ENCODE measurements at regions not wholly inside any gene's neighbourhood (a gene's known extent, or its start where the extent isn't known, plus 50 kb on each side); places are given as distances from the start of the nearest gene placed in this dataset.

- DNase-seq (ENCODE audit: low spot score), result no peak
- in situ Hi-C loops (cut with HindIII; ENCODE audit: low sequenced_read_pairs), result no loop called here
Observed at GRCh38 chr18:10228326-10228725, 226.1 kb upstream of the APCDD1 start.

DNA sequence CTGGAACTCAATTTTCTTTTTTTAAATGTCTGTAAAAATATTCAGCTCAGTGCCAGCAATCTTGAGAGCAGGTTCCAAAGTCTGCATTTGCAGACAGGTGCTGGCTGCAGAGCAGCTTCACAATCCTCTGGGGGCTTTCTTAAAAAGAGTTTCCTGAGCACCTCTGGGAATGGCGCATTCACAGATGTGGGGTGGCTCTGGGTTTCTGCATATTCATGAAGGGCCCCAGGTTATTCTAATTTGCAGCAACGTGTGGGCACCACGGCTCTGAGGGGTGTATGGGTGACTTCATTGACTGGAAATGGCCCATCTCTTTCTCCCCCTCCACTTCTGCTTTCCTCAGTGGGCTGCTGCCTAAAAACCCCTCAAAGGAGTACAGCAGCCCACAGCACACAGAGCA lies 225.0 kb upstream of the APCDD1 start:
- no peak for DNase-seq (ENCODE audit: low spot score)
- in situ Hi-C loops (cut with HindIII; ENCODE audit: low sequenced_read_pairs), result no loop called here

DNA sequence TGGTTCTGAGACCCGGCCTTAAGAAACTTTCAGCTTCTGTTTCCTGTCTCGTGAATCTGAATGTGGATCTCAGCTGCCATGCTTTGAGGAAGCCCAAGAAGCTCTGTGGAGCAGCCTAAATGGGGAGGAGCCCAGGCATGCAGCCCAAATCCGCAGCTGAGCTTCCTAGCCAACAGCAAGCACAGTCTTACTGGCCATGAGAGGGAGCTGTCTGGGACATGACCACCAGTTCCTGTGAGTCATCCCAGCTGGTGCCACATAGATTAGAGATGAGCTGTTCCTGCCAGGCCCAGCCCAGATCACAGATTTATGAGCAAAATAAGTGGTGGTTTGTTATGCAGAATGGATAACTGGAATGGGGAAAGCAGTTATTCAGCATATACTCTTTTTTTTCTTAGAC lies 224.4 kb upstream of the APCDD1 start:
- DNase-seq (ENCODE audit: low spot score), result no peak
- in situ Hi-C loops (cut with HindIII; ENCODE audit: low sequenced_read_pairs), result no loop called here

GRCh38 chr18:10231220-10231619 lies 223.2 kb upstream of the APCDD1 start:
- no peak for DNase-seq (ENCODE audit: low spot score)
- in situ Hi-C loops (cut with HindIII; ENCODE audit: low sequenced_read_pairs), result no loop called here

- no peak for DNase-seq (ENCODE audit: low spot score)
- in situ Hi-C loops (cut with HindIII; ENCODE audit: low sequenced_read_pairs), result no loop called here
Observed at GRCh38 chr18:10232062-10232461, 222.4 kb upstream of the APCDD1 start.

DNA sequence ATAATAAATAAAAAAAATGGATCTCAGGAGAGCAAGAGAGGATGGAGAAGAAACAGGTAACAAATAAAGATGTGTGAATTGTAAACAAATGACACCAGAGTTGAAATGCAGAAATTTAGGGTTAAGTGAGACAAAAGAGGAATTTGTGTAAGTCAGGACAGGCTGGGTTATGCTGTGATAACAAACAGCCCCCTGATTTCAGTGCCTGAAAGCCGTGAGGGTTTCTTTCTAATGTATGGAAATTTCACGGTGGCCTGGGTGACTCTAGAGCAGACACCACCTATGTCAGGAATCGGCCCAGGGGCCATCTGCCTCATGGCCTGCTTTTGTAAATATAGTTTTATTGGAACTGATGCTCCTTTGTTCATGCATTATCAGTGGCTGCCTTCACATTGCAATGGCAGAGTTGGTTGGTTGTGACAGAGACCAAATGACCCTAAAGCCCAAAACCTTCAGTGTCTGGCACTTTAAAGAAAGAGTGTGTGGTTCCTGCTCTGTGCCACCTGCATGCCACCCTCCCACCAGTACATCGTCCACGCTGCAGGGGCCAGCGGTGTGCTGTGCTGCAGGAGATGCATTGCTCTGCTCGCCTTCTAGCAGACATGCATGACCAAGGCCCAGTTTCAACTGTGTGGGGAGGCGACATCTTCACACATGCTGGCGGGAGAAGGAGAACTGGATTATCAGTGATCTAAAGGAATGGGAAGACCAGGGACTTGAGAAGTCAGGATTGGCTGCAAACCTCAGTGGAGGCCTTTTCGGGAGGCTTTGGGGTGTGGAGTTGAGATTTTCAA lies 221.2 kb upstream of the APCDD1 start:
- in situ Hi-C loops (cut with HindIII; ENCODE audit: low sequenced_read_pairs), result no loop called here
- no peak for DNase-seq (ENCODE audit: low spot score)

GRCh38 chr18:10234281-10234680 lies 220.2 kb upstream of the APCDD1 start:
- in situ Hi-C loops (cut with HindIII; ENCODE audit: low sequenced_read_pairs), result no loop called here
- DNase-seq (ENCODE audit: low spot score), result no peak

- in situ Hi-C loops (cut with HindIII; ENCODE audit: low sequenced_read_pairs), result no loop called here
- DNase-seq (ENCODE audit: low spot score), result no peak
Observed at GRCh38 chr18:10234912-10235660, 219.3 kb upstream of the APCDD1 start.

GRCh38 chr18:10235661-10235952 lies 218.8 kb upstream of the APCDD1 start:
- in situ Hi-C loops (cut with HindIII; ENCODE audit: low sequenced_read_pairs), result no loop called here
- DNase-seq (ENCODE audit: low spot score), result no peak

DNA sequence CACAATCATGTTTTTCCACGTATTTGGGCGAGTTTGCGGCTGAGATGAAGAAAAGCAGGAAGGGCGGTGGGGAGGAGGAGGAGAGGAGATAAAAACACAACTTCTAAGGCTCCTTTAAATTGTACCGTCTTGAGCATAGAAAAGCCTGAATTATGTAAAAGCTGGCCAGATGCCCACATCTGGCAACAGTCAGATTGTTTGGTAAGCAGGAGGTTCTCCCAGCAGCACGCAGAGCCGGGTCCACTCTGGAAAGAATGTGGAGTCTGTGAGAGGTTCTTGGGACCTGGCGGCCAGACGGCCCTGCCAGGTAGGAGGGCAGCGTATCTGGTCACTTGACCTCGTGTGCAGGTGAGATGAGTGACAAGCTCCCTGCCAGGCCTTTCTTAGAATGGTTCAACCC lies 215.3 kb upstream of the APCDD1 start:
- in situ Hi-C loops (cut with HindIII; ENCODE audit: low sequenced_read_pairs), result no loop called here
- no peak for DNase-seq (ENCODE audit: low spot score)

DNA sequence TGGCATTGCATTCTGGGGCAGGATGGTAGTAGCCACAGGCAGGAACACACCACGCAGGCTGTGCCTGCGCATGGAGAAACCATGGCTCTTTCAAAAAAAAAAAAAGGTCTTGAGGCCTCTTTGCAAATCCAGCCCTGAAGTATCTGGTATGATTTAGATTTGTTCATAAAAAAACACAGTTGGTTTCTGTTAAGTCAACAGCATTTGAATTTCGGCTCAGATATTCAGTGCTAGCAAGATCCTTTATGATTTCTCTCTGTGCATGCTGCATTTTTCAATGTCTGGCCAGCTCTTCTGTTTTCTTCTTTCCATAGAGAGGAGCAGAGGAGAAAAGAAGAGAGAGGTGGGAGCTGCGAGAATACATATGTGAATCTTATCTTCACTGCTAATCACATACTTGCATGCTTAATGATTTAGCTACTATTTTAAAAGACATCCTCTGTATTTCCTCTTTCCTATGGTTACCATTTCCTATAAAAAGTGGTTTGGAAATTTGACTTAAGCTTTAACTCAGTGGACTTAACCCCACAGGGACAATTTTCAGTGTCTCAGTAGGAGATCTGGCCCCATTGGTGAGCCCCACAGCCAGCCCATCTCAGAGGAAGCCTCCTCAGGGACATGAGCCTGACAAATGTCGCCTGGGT lies 214.3 kb upstream of the APCDD1 start:
- in situ Hi-C loops (cut with HindIII; ENCODE audit: low sequenced_read_pairs), result no loop called here

DNA sequence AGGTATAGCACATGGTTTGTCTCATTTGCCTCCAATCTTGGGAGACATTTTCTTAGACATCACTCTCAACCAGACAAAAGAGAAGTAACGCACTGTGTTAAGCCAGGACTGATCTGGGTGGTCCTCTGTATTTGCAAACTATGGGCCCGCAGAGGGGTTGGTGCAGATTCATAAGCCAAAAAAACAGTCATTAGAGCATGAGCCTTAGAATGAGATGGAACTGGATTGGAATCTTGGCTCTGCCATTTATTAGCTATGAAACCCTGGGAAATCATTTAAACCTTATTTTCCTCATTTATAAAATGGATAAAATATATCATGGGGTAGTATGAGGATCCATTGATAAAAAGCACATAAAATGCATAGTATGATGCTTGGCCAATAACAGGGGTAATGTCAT lies 213.5 kb upstream of the APCDD1 start:
- DNase-seq (ENCODE audit: low spot score), result no peak
- in situ Hi-C loops (cut with HindIII; ENCODE audit: low sequenced_read_pairs), result no loop called here

More for the DNA sequence above, 214.3 kb upstream of the APCDD1 start:
- DNase-seq (ENCODE audit: low spot score), result no peak

DNA sequence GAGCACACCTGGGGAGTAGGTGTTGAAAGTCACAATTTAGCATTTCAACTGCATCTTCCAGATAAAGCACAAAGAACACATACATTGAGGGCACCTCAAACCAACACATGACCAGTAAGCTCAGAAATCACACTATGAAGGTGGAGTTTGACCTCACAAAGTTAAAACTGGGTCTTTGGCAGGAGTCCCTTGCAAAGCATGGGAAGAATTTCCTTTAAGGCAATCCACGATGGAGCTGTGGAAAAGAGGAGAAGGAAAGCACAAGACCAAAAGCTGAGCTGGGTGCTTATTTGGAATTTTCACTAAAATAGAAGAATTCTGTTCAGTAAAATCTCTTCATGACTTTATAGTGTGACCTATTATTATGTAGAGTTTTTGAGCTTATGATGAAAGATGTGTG lies 212.9 kb upstream of the APCDD1 start:
- in situ Hi-C loops (cut with HindIII; ENCODE audit: low sequenced_read_pairs), result no loop called here
- DNase-seq (ENCODE audit: low spot score), result no peak

GRCh38 chr18:10242936-10243680 lies 211.3 kb upstream of the APCDD1 start:
- no peak for DNase-seq (ENCODE audit: low spot score)
- in situ Hi-C loops (cut with HindIII; ENCODE audit: low sequenced_read_pairs), result no loop called here

DNA sequence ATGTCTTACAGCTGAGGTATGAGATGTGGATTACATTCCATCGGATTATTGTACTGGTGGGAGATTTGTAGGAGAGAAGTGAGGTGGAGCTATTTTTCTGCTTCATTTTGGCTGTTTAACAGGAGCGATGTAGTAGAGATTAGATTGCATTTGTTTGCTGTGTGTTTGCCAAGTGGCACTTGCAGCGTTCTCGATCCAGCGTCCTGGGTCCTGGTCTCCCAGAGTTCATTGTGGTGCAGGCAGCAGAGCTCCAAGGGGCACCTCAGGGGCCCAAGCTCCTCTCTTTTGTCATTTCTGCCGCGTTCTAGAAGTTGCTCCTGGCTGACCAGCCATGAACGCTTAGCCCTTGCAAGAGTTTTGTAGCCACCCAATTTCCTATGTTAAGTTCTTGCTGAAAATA lies 210.1 kb upstream of the APCDD1 start:
- in situ Hi-C loops (cut with HindIII; ENCODE audit: low sequenced_read_pairs), result no loop called here
- DNase-seq (ENCODE audit: low spot score), result no peak

GRCh38 chr18:10245031-10245845 lies 209.2 kb upstream of the APCDD1 start:
- DNase-seq (ENCODE audit: low spot score), result no peak

DNA sequence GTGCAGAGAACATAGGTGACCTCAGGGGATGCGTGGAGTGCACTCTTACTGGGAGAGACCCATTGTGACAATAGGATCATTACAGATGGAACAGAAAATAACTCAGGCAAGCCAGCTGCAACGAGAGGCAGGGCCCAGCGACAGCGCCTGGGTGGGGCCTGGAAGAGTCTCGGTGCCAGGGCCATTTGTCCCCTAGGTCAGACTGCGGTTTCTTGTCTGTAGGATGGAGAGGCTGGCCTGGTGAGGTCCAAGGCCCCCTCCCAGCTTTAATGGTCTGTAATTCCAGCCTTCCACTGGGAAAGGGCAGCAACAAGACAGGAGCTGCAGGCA lies 208.6 kb upstream of the APCDD1 start:
- in situ Hi-C loops (cut with HindIII; ENCODE audit: low sequenced_read_pairs), result no loop called here
- DNase-seq (ENCODE audit: low spot score), result no peak

More at GRCh38 chr18:10245031-10245845, 209.2 kb upstream of the APCDD1 start:
- in situ Hi-C loops (cut with HindIII; ENCODE audit: low sequenced_read_pairs), result no loop called here

DNA sequence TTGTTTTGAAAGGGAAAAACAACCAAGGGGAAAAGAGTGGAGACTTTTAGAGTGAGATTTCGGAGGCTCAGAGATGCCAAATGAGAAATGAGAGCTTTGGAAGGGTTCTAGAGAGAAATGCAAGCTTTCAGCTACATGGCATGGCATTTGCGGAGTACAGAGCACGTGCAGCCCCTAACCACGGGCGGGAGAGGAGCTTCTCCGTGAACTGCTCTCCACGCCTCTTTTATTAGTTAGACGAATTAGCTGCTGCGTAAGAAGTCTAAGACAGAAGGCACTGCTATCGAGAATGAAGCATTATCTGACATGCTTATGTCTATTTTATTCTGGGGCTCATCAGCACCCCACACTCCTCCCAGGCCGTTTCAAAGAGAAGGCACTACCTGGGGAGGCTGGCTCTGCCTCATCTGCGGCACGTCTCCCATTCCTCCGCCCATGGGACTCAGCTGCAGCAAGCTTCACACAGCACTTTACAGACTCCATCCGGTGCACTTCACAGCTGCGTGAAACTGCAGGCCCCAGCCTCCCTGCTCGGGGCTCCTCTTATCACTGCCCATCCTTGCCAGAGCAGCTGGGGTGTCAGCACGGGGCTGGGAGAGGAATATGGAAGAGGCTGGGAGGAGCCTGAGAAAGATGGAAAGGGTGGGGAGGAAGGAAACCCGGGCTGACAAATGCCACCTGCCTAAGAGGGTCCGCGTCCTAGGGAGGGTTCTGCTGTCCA lies 207.3 kb upstream of the APCDD1 start:
- DNase-seq (ENCODE audit: low spot score), result no peak
- in situ Hi-C loops (cut with HindIII; ENCODE audit: low sequenced_read_pairs), result no loop called here

DNA sequence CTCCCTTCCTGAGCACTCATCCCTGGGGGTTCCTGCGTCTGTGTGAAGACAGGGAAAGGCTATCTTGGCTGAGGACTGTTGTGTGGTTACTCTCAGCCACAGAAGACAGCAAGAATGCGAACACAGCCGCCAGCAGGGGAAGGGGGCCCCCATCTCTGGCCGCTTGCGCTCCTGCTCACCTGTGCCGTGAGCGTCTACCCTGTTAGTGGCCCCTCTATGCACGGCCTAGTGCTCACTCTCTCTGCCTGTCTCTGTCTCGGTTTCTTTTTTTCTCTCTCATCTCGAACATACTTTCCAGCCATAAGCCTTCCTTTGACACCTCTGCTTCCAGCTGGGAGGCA lies 206.7 kb upstream of the APCDD1 start:
- DNase-seq (ENCODE audit: low spot score), result no peak
- in situ Hi-C loops (cut with HindIII; ENCODE audit: low sequenced_read_pairs), result no loop called here

Measured in G401 (cell line).